ENCODE measurements at regions not wholly inside any gene's neighbourhood (a gene's known extent, or its start where the extent isn't known, plus 50 kb on each side); places are given as distances from the start of the nearest gene placed in this dataset.

GRCh38 chr4:144353292-144353691, 212.8 kb upstream of the GYPA start:
- no peaks in the 10 kb centered on the region for H3K27me3 Mint-ChIP-seq (ENCODE audit: low read depth)
- no peak overlapping the region for H3K23ac ChIP-seq (ENCODE audit: insufficient read length, low read depth, low read length)
- no peak for TF ChIP-seq CTCF (conservative IDR thresholded peaks at IDR 0.05)
- H3K4me2 ChIP-seq (ENCODE audit: insufficient read depth, insufficient read length, low read length): no peak overlapping the region
- H3K79me1 ChIP-seq (ENCODE audit: insufficient read depth, low read depth, low read length, poor library complexity, severe bottlenecking): no peaks in the 10 kb centered on the region
- H2BK20ac ChIP-seq (ENCODE audit: low read depth, low read length, poor library complexity, severe bottlenecking): no peak overlapping the region
- H3K36me3 Mint-ChIP-seq (ENCODE audit: insufficient read depth in 1 of 3, low read depth in 3 of 3): no peaks in the 10 kb centered on the region
- H3K23me2 ChIP-seq (ENCODE audit: insufficient read length, low read depth, low read length, poor library complexity, severe bottlenecking): peaks cover 3% of the 10 kb centered on the region
- no CpG with 5 or more reads among the region's 5 CpGs for WGBS (ENCODE audit: extremely low coverage, insufficient read length, low lambda C conversion rate)
- peaks cover 31 to 39% of the 10 kb centered on the region in 2 experiments for H3K4me1 Mint-ChIP-seq
- peak overlapping the region in 1 of 3 experiments; percentile 31; a peak in 1 of 7 replicates for H3K27ac Mint-ChIP-seq
- H2BK5ac ChIP-seq (ENCODE audit: insufficient read length, low read length): no peak overlapping the region
- no peak overlapping the region for H3K14ac ChIP-seq (ENCODE audit: insufficient read depth, low read length)
- no peak overlapping the region for H3K56ac ChIP-seq (ENCODE audit: insufficient read length, low read depth, low read length)
- H3K9ac ChIP-seq (ENCODE audit: extremely low read depth, insufficient read length, low read length): no peak overlapping the region
- H2BK120ac ChIP-seq (ENCODE audit: low read depth, low read length, poor library complexity, severe bottlenecking): no peak overlapping the region
- no peak overlapping the region for H4K91ac ChIP-seq (ENCODE audit: insufficient read length, low read depth, low read length)
- no peak overlapping the region for H2BK12ac ChIP-seq (ENCODE audit: insufficient read length, low read depth, low read length)
- no peak overlapping the region for H2BK15ac ChIP-seq (ENCODE audit: low read depth, low read length)
- no peak overlapping the region for H3K27ac ChIP-seq (ENCODE audit: insufficient read length, low read depth, low read length)
- no peak overlapping the region for H2AK5ac ChIP-seq (ENCODE audit: insufficient read length, low read length)
- no peak overlapping the region for H3T11ph ChIP-seq (ENCODE audit: low read length)
- no peak overlapping the region for H2AFZ ChIP-seq (ENCODE audit: low read length)
- no peaks in the 10 kb centered on the region for H4K20me1 ChIP-seq (ENCODE audit: control insufficient read depth, insufficient read depth, insufficient read length)
- H3K18ac ChIP-seq (ENCODE audit: insufficient read length, low read depth, low read length): no peak overlapping the region
- H3K9me3 ChIP-seq (ENCODE audit: control insufficient read depth, low read depth, low read length): no peaks in the 10 kb centered on the region
- peaks cover 2% of the 10 kb centered on the region for H3K4me1 ChIP-seq (ENCODE audit: insufficient read depth, low read length)
- no peak overlapping the region for H4K8ac ChIP-seq (replicated peaks; ENCODE audit: insufficient read length, low read depth, low read length)
- H3K4me3 Mint-ChIP-seq: no peak overlapping the region
- no peaks in the 10 kb centered on the region for H3K79me2 ChIP-seq (ENCODE audit: insufficient read depth, low read length)
- no peaks in the 10 kb centered on the region for H3K9me3 Mint-ChIP-seq
- no peak for DNase-seq
- no peak overlapping the region for H4K5ac ChIP-seq (ENCODE audit: insufficient read length, low read depth, low read length)
- H3K27me3 ChIP-seq (ENCODE audit: insufficient read depth, low read length): no peaks in the 10 kb centered on the region
- no peak overlapping the region for H3K4ac ChIP-seq (ENCODE audit: low read depth, low read length)
